ENCODE measurements at regions not wholly inside any gene's neighbourhood (a gene's known extent, or its start where the extent isn't known, plus 50 kb on each side); places are given as distances from the start of the nearest gene placed in this dataset.
"Not testable (repeated sequence)": the region's sequence is repeated elsewhere in the genome, so short reads cannot be mapped to it uniquely, and the experiment has no call there.

DNA sequence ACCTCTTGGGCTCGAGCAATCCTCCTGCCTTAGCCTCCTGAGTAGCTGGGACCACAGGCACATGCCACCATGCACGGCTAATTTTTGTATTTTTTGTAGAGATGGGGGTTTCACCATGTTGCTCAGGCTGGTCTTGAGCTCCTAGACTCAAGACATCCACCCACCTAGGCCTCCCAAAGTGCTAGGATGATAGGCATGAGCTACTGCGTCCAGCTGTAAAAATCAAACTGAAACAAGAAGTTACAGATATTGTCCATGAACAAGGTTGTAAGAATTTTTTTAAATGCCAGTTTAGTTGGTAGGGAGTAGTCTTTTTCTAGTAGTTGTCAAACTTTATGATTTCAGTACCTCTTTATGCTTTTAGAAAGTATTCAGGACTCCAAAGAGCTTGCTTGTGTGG is 424.4 kb upstream of the PMFBP1 start:
- DNase-seq (ENCODE audit: low spot score): no peak

DNA sequence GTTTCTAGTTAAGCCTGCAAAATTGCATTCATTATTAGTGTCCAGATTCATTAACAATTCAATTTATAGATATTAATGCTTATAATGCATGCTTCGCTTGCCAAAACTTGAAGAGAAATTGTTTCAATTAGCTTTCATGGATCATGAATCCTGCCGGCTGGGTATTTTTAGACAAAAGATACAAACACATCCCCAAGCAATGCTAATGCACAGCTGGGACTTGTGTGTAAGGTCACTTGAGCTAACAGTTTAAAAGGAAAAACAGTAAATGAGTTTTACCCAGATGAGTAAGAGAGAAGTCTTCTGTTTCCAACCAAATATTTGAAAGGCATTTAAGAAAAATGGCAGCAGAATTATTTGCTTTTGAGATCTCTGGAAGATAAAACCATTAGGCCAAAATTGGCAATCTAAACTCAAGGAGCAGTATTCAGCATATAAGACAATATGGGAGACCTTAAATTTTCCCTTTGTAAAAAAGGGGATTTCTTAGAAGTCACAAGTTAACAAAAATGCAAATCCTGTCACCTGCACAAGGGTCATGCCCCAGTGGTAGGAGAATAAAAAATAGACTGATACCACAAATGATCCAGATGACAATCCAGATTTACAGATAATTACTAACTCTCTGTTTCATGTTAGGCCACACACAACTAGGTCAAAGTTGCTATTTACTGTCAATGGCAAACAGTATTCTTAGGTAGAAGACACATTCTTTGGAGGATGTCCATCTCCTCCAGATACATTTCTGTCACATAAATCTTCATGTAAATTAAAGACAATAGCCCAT is 418.4 kb upstream of the PMFBP1 start:
- no peak for DNase-seq (ENCODE audit: low spot score)

- no peak for DNase-seq (ENCODE audit: low spot score)
These were observed 416.6 kb upstream of the PMFBP1 start for GRCh38 chr16:72588551-72588950.

GRCh38 chr16:72578061-72578460 is 406.1 kb upstream of the PMFBP1 start:
- not testable (repeated sequence) for DNase-seq (ENCODE audit: low spot score)

DNA sequence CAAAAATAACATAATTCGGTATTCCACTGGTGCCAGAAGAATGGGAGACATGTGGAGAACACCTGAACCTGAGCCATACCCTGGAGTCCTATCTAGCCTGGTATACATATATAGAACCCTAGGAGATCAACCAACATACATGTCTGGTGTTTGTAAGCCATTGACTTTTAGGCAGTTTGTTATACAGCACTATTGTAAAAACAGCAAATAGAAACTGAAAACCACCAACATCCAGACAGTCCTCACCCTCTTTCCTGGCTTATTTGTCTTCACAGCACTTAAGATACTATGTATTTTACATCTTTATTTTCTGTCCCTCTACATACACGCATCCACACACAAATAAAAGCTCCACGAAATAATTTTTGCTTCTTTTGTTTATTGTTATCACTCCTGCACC is 404.2 kb upstream of the PMFBP1 start:
- no peak for DNase-seq (ENCODE audit: low spot score)

- DNase-seq (ENCODE audit: low spot score): no peak
These were observed 397.7 kb upstream of the PMFBP1 start for GRCh38 chr16:72569677-72570076.

DNA sequence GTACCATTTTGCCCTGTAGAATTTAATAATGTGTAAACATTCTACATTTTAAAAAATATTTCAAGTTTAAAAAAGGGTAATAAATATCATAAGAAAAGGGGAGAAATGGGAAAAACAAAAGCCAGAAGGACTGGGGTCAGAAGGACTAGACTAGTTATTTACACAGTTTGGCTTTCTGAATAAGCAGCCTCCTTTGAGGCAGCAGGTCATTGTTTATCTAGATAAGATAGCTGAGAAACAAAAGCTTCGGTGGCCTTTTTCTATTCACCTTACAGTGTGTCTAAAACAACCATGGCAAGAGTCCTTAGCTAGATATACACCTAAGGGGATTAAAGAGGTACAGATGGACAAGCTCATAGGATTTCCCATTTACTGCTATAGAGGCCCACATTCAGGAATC is 396.5 kb upstream of the PMFBP1 start:
- no peak for DNase-seq (ENCODE audit: low spot score)

- no peak for DNase-seq (ENCODE audit: low spot score)
These were observed 394.2 kb upstream of the PMFBP1 start for GRCh38 chr16:72566174-72566573.

- no peak for DNase-seq (ENCODE audit: low spot score)
These were observed 393.2 kb upstream of the PMFBP1 start for GRCh38 chr16:72565106-72565505.

DNA sequence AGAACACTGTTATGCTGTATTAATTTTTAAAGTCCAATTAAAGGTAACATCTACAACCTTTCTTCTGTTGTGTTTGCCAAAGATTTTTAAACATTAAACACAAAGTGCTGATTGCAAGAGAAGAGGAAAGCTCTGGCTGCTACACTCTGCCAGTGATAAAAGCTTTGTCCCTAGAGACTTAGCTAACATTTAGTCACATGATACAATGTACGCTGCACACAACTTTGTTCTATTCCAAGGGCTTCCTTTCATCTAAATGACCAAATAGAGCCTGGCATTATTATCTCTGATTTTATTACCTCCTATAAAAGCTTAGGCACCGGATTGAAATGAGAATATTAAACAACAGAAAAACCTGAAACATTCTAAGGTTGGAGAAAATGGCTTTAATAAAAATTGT is 388.7 kb upstream of the PMFBP1 start:
- peak; percentile 20 for DNase-seq (ENCODE audit: low spot score)

DNA sequence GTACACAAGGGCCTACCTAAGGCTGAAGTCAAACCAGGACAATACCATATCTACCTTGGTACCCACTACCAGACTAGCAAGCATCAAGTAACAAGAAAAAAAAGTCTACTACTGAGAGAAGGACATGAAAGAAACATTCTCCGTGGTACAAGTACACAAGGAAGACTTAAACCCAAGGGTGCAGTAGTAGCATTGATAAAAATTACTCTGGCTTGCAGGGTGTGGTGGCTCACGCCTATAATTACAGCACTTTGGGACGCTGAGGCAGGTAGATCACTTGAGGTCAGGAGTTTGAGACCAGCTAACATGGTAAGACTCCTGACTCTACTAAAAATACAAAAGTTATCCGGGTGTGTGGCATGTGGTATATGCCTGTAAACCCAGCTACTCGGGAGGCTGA is 386.5 kb upstream of the PMFBP1 start:
- no peak for DNase-seq (ENCODE audit: low spot score)

- DNase-seq (ENCODE audit: low spot score): no peak
These were observed 383.0 kb upstream of the PMFBP1 start for GRCh38 chr16:72554935-72555334.

GRCh38 chr16:72552654-72553053 is 380.7 kb upstream of the PMFBP1 start:
- no peak for DNase-seq (ENCODE audit: low spot score)

GRCh38 chr16:72551649-72552048 is 379.7 kb upstream of the PMFBP1 start:
- DNase-seq (ENCODE audit: low spot score): no peak

GRCh38 chr16:72549878-72550277 is 377.9 kb upstream of the PMFBP1 start:
- DNase-seq (ENCODE audit: low spot score): no peak

- no peak for DNase-seq (ENCODE audit: low spot score)
These were observed 370.1 kb upstream of the PMFBP1 start for GRCh38 chr16:72542102-72542501.

- no peak for DNase-seq (ENCODE audit: low spot score)
These were observed 365.7 kb upstream of the PMFBP1 start for GRCh38 chr16:72537664-72538063.

- DNase-seq (ENCODE audit: low spot score): no peak
These were observed 364.9 kb upstream of the PMFBP1 start for GRCh38 chr16:72536723-72537435.

GRCh38 chr16:72532906-72533410 is 361.0 kb upstream of the PMFBP1 start:
- DNase-seq (ENCODE audit: low spot score): no peak

- no peak for DNase-seq (ENCODE audit: low spot score)
These were observed 358.5 kb upstream of the PMFBP1 start for GRCh38 chr16:72530434-72530833.

DNA sequence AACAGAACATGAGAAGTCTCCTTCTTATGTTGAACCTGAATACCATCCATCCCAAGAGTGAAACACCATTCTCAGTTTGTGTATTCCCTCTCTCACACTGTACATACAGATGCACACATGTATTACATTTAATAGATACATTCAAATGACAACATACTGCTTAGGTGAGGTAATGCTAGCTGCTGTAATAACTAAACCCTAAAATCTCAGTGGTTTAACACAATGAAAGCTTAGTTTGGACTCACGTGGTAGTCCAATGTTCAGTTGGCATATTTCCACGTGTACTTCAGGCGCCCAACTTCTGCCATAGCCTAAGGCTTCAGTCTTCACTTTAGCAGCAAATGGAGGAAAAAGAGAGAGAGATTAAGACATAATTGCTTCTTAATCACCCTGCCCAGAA is 351.1 kb upstream of the PMFBP1 start:
- DNase-seq (ENCODE audit: low spot score): no peak

- no peak for DNase-seq (ENCODE audit: low spot score)
These were observed 345.2 kb upstream of the PMFBP1 start for GRCh38 chr16:72517154-72517553.

DNA sequence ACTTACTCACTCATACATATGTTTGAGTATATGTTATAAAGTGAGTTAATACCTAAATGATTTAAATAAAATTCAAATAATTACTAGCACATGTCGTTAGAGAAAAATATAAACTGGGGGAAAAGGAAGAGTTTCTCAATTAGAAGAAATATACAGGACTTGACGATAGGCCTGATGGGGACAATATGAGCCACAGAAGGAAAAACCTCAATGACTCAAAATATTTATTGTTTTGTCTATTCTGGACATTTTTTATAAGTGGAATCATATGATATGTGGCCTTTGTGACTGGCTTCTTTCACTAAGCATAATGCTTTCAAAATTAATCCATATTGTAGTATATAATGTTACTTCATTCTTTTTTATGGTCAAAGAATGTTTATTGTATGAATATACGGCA is 339.2 kb upstream of the PMFBP1 start:
- no peak for DNase-seq (ENCODE audit: low spot score)

GRCh38 chr16:72508191-72508590 is 336.2 kb upstream of the PMFBP1 start:
- no peak for DNase-seq (ENCODE audit: low spot score)

Measured in LoVo (cell line).